Activated naive CD4-positive, alpha-beta T cell treated with Interleukin-2 at 50 U/mL for 16 hours (primary cell): ENCODE measurements at regions not wholly inside any gene's neighbourhood (a gene's known extent, or its start where the extent isn't known, plus 50 kb on each side); places are given as distances from the start of the nearest gene placed in this dataset.

Experiments
- DNase-seq: peaks from one replicate; pipeline ENCODE4 v3.0.0-alpha.2; 2020

DNA sequence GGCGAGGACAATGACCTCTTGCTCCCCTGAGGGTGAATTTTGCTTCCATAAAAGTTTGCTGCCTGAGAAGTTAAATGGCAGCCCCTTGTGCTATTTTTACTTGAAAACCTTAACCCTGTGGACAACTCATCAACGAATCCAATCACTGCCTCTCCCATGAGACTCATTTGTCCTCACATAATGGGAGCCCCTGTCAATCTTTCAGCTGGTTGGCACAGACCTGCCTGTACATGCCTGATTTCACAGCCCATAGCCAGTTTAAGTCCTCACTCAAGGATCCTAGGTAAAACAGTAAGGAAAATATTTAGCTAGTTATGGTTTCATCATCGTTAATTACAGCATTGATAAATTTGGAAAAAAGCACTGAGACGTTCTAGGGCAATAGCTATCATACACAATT, 207.4 kb downstream of the NHLRC3 start:
- no peak for DNase-seq

DNA sequence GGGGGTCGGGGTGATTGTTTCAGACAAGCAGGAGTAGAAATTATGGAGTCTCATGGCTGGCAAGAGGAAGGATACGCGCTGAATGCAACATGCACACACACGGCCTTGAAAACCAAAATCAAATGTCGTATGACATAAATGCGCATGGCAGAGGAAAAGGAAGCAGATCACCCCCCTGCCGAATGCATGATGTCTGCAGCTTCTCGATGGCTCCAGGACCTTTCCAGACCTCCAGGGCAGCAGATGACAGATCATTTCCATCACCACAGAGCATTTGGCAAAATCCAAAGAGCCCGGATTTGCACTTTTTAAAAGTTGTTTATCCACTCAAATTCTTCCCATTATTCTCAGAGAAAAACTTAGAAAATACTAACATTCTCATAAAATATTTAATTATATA, 211.7 kb downstream of the NHLRC3 start:
- no peak for DNase-seq

DNA sequence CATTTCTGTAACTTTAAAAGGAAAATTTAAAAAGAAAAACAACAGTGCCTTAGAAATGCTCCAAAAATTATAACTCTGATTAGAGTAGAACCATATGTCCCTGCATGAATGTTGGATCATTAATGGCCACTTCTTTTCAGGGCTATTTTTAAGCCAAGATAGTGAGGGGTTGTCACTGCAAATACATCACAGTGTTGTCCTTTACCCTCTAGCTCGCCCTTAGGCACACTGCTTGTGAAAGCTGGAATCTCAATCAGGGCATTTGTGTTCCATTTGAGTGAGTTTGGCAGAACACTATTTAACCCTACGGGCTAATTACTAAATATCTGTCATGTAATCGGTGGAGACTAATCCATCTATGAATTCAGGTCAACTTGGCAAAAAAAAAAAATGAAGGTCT, 212.2 kb downstream of the NHLRC3 start:
- no peak for DNase-seq

DNA sequence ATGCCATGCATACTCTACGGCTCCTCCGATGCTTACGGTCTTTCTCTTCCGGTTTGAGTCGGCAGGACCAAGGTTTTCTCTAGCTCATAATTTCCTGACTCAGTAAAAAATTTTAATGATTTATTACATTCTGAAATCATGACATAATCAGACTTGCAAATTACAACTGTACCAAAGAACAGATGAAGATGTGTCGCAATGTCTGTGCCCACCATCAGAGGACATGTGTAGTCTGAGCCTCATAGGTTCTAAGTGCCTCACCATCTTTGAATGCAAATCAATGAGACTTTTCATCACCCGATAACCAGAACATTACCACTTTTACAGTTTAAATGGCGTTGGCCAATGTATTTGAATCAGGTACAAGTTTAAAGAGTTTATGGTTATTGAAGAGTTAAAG, 213.1 kb downstream of the NHLRC3 start:
- no peak for DNase-seq

DNA sequence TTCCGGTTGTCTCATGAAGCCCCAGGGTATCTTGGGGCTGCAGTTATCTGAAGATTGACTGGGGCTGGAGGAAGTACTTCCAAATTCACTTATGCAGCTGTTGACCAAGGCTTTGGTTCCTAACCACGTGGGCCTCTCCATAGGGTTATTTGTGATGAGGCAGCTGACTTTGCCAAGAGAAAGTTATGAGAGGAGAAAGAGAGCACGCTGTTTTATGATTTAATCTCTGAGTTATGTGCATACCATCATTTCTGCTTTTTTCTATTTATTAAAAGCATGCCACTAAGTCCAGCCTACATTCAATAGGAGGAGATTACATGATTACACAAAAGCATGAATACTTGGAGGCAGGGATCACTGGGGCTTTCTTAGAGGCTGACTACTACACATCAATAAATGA, 215.5 kb downstream of the NHLRC3 start:
- no peak for DNase-seq

DNA sequence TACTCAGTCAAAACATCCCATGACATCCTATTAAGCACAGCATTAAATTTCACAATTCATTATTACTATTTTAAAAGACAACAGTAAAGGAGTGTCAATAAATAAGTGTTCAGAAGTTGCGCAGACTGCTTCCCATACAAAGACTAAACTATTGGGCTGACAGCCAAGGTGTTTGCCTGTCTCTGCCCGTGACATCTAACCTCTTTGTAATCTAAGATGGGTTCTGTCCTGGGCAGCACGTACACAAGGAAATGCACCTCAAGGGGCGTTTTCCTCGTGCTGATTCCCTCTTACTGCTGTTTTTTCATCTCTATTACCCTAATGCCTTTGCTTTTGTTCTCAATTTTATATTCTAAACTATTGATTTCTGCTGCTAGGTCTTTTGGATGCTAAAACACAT, 216.3 kb downstream of the NHLRC3 start:
- no peak for DNase-seq

DNA sequence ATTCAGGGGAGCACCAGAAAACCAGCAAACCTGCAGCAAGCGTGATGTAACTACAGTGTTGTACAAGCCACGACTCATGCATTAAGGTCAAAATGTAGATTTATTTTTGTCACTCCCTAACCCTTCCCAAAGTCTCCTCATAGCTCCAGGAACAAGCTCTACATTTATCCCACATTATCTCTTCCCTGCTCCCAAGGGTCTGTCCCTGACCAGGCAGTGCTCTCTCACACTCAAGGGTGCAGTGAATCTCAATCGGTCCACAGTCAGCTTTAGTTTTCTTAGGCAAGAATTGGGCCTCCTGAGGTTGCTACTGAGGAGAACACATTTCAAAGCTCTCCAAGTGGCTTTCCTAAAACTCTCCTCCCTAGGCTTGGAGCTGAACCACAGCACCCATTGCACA, 219.4 kb downstream of the NHLRC3 start:
- no peak for DNase-seq

DNA sequence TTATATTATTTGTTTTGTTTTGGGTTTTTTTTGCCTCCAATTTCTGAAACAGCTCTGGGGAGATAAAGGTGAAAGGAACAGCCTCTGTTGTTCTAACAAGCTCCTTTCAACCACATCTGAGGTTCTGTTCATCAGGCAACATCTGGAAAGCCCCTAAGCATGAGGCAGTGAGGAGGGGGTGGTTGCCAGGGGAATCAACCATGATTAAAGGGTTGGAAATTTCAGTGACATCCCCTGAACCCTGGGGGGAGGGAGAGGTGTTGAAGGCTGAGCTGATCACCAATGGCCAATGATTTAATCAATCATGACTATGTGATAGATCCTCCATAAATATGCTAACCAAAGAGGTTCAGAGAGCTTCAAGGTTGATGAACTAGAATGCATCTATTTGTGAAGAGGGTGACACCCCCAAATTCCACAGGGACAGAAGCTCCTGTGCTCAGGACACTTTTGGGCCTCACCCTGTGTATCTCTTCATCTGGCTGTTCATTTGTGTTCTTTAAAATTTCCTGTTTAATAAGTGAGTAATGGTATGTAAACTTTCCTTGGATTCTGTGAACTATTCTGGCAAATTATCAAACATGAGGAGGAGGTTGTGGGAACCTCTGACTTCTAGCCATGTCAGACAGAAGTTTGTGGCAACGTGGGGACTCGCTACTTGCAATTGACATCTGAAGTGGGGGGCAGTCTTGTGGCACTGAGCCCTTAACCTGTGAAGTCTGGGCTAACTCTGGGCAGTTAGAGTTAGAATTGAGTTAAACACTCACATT, 221.3 kb downstream of the NHLRC3 start:
- DNase-seq, result peak; percentile 24

DNA sequence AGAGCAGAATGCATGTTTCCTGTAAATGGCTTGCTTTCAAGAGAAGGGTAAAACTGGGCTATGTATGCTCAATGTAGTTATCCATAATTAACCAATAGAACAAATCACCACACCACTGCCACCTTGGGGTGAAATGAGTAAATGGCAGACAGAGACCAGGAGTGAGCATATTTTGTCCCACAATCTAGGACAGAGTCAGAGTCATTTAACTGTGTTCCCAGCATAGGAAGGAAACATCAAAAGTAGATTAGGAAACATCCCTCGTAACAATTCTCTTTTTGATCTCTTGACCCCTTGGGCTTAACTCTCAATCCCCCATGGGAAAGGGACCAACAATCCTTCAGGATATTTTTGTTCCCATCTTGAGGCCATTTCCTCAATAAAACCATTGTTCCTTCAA, 224.8 kb downstream of the NHLRC3 start:
- peak; percentile 38 for DNase-seq

DNA sequence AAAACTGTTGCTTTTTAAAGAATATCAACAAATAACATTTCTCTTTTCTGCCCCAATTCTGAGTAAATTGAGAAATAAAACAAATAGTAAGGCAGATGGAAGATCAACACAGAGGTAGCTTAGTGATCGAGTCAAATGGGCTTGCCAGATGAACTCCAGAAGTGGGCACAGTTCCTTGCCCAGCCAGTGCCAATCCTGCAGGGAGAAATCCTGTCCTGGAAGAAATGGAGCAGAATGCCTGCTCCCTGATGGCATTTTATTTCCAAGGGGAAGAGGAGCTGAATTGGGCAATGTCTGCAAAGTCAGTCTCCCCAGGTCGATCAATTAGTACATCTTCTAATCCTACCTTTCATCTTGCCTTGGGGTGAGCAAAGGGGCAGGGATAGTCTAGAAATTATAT, 225.3 kb downstream of the NHLRC3 start:
- DNase-seq, result no peak

DNA sequence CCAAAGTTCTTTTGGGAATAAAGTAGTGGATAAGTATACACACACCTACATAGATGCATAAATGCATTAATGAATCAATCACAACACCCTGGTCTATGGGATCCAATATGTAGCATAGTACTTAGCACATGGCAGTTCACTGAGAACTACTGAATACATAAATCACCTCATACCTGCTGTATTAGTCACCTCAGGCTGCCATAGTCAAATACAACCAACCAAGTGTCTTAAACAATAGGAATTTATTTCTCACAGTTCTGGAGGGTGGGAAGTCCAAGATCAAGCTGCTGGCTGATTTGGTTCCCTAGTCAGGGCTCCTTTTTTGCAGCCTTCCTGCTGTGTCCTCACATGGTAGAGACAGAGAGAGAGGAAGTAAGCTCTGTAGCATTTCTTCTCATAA, 228.2 kb downstream of the NHLRC3 start:
- DNase-seq, result no peak

DNA sequence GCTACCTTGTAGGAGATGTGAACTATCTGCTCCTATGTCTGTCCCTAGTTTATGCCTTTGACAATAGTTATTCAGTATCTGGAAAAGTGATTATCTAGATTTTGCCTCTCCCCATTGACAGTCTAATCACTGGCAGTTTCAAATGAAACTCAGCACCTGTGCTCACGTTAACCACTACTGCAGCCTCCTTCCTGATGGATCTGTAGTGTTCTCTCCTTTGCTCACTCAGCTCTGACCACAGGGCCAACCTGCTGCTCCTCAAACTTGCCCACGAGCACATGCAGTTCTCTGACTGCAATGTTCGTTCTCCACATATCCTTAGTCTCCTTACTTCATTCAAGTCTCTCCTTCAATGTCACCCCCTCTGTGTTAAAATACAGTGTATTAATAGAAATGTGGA, 230.1 kb downstream of the NHLRC3 start:
- DNase-seq, result no peak

DNA sequence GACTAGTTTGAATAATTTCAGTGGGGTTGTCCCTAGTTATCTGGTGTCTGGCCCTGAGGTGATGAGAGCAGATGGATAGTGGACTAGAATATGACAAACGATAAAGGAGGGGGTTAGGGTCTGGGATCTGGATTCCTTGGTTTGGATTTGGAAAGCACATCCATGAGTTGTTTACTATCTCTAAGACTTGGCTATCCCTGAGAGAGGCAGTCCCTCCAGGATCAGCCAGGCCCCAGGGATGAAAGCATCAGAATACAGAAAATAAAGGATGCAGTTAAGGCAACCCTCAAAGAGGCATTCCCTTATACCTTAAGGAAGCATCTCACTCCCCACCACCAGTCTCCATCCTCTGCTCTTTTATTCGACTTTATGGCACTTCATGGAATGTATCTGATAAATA, 230.7 kb downstream of the NHLRC3 start:
- DNase-seq, result no peak

DNA sequence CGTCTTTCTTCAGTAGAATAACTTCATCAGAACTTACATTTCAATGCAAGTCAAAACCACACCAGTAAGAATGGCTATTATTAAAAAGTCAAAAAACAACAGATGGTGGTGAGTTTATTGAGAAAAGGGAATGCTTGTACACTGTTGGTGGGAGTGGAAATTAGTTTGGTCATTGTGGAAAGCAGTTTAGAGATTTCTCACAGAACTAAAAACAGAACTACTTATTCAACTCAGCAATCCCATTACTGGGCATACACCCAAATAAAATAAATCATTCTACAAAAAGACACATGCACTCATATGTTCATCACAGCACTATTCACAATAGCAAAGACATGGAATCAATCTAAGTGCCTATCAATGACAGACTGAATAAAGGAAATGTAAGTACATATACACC, 231.2 kb downstream of the NHLRC3 start:
- no peak for DNase-seq

DNA sequence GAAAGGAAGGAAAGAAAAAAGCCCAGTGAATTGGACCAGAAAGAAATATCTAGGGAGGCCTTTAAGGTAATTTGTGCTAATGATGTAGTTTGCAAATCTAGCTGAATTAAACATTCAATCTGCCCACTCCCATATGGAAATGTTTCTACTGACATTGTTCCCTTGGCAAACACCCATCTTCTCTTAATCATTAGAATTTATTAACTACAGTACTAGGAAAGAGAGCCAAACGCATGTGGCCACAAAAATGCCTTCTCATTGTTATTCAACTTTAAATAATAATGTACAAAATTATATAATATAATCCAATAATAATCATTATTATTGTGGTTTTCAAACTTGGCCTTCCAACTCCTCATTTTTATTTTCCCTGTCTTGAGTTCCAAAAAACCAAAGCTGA, 234.7 kb downstream of the NHLRC3 start:
- DNase-seq, result no peak

DNA sequence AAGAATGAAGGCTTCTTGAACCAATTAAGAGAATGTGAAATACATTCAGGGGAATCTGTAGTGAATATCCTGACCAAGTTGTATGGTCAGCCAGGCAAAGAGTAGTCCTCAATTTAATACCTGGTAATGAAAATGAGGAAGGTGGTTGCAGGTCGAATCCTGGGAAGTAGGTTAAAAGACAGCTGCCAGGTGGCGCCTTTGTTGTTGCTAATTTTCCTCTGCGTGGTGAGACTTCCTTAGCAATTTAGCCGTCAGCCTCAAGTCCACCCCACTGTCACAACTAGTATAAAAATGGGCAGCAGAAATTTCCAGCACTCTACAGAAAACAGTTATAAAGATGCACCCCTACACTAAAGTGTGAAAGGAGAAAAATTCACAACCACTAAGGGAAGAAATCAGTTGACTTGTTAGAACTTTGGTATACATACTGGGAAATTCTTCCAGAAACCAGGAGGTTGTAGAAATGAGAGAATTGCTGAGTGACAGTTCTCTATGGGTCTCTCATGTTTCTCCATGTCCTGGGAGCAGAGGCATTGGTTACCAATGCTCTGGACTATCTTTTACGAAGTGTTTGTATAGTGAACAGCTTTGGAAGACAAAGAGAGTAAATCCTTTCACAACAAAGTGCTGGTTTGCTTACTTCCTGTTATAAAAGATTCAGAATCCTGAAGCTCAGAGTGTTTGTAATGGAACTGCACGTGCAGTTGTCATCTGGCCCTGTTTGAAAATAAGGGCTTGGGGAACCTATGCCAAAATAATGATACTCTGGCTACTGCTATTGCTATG, 235.9 kb downstream of the NHLRC3 start:
- DNase-seq, result no peak

DNA sequence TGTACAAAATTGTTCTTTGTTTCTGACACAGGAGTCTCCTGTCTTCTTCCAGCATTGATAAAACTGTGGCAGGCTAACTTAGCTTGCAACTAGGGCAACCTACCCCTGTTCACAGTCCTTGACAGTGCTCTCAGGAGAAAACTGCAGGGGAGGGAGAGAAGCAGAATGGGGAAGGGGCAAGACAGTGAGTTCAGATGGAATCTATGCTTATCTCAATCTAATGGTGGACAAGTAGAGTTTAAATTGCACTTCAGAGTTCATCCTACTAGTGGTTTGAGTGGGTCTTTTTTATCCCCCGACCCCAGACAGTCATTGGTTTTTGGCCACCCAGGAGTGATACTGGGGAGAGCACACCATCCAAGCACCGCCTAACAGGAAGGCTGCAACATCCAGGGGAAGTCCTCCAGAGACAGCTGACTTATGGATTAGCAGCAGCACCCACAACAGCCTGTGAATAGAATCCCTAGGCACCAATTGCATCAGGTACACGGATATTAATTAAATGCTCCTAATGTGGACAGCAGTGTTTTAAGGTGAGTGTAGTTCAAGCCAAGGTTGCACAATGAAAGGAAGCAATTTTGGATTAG, 236.6 kb downstream of the NHLRC3 start:
- DNase-seq, result no peak

DNA sequence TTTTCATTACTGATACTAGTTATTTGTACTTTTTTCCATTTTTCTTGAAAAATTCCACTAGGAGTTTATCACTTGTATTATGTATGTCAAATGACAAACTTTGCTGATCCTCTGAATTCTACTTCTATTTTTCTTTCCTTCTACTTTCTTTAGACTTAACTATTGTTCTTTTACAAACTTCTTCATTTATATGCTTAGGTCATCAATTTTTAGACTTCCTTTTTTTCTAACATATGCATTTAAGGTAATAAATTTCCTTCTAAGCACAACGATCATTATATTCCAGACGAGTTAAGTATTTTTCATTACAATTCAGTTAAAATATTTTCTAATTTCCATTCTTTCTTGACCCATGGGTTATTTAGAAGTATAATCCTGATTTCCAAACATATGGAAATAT, 240.8 kb downstream of the NHLRC3 start:
- DNase-seq, result no peak

DNA sequence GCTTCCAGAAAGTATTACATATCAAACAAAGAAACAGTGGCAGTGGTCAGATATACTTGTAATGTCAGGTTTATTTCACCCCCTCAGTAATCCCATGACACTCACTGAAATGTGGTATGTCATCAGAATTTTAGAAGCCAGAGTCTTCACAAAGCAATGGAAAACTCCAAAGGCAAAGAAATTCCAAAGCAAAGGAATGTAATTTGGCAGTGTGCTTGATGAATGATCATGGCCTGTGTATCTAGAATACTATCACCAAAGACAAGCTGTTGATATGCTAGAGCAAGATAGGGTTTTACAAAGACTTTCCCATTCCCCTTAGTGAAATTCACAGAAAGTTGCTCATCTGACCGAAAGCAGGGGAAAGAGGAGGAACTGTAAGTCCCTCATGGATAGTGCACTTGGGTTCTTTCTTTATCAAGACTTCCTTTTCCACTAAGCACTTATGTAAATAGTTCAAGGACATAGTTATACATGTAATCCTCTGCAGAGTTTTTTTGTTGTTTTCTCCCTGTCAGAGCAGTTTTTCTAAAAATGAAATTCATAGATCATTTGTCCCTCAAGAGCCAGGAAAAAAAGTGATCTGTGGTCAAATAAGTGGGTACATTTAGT, 243.4 kb downstream of the NHLRC3 start:
- no peak for DNase-seq

DNA sequence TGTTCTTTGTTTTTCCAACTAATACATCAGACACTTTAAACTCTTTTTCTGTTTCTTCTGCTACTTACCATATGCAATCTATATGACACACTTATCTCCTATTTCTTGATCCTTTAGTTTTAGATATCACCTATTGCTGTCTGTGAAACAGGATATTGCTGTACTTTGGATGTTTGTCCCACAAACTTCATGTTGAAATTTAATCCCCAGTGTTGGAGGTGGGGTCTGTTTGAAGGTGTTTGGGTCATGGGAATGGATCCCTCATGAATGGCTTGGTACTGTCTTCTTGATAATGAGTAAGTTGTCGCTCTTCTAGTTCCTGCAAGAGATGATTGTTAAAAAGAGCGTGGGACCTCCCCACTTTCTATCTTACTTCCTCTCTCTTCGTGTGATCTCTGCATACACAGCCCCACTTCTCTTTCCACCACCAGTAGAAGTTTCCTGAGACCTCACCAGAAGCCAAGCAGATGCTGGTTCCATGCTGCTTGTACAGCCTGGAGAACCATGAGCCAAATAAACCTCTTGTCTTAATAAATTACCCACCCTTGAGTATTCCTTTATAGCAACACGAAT, 244.2 kb downstream of the NHLRC3 start:
- no peak for DNase-seq

DNA sequence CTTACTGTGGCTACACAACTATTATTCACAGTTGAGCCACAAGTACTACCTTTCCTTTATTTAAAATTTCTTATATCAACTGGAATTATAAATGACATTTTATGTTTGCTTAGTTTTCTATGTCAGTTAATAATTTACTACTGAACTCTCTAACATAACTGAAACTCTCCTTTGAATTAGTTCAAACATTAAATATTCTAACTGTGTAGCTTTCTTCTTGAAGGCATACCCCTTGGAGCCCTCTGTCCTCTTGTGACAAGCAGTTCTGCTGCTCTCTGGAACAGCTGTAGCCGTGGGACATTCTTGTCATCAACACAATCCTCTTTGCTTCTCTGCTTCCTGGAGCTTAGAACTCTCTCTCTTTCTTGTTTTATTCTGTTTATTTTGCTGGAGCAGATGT, 244.8 kb downstream of the NHLRC3 start:
- no peak for DNase-seq

DNA sequence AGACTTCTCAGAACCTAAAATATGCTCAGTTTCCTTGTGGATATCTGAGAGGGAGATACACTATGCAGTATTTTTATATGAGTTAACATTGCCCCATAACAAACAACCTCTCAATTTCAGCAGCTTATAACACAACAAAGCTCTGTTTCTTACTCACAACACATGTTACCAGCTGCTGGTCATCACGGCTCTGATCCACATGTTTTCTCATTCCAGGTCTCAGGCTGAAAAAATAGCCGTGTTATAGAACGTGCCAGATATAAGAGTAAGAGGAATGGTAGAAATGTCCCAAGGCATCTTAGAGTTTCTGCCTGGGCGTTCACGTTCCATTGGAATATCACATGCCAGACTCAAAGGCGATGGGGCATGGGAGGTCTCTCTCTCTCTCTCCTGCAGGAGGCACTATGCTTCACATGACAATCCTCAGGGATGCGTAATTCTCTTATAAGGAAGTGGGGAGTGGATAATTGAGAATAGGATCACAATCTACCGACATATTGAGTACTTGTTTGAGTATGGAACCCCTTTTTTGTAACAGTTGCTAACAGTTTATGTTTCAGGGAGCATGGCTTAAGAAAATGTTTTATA, 246.6 kb downstream of the NHLRC3 start:
- DNase-seq, result no peak
